ENCODE measurements at regions not wholly inside any gene's neighbourhood (a gene's known extent, or its start where the extent isn't known, plus 50 kb on each side); places are given as distances from the start of the nearest gene placed in this dataset.
"Not testable (repeated sequence)": the region's sequence is repeated elsewhere in the genome, so short reads cannot be mapped to it uniquely, and the experiment has no call there.

DNA sequence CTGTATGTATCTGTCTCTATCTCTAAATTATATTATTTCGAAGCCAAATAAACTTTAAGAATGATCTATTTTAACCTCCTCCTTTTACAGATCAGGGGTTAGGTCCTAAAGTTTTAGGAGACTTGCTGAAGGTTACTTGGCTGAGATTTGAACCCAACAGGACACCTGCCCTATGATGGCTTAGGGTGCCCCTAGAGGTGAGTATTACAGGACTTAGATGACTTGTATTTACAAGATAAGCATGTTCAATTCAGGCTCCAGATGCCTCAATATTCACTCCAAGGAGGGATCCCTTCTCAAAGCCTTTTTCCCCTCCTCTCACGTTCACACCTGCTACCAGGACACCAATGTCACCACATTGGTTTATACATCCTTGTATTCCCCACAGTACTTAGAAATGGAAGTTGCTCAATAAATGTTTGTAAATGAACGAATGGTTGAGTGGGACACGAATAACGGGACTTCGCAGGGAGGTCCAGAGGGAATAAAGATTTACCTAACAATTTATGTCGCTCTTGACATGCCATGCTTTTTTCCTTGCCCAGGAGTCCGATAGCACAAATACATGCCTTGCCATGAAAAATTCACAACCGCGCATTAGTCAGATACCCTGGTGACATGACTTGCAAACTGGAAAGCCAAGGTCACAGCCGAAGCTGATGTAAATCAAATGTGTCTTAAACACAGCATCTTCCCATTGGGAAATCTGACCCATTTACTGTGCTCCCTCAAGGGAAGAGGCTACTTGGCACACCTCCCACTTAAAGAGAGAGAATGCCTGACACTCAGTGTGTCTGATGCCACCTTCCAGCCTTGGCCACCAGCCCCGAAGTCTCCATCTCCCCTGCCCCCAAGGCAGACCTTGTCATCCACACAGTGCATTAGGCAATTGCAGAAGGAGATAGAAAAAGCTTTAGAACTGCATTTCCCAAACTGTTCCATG lies 872.2 kb upstream of the AUTS2 start:
- in situ Hi-C loops (cut with HindIII; ENCODE audit: low pct_unique_long_range_greater_than_20kb, low sequenced_read_pairs), result no loop called here
- DNase-seq (ENCODE audit: low read depth, low spot score), result no peak

DNA sequence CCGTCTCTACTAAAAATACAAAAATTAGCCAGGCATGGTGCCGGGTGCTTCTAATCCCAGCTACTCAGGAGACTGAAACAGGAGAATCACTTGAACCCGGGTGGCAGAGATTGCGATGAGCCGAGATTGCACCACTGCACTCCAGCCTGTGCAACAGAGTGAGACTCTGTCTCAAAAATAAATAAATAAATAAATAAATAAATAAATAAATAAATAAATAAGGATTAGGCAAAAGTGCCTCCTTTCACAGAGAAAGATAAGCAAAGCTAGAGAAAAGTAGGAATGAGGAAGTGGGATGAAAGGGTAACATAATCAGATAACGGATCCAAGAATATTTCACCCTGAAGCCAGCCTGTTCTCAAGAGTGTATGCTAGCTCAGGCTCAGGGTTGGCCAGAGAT lies 869.6 kb upstream of the AUTS2 start:
- DNase-seq (ENCODE audit: low read depth, low spot score); in situ Hi-C loops (cut with HindIII; ENCODE audit: low pct_unique_long_range_greater_than_20kb, low sequenced_read_pairs): not testable (repeated sequence)

DNA sequence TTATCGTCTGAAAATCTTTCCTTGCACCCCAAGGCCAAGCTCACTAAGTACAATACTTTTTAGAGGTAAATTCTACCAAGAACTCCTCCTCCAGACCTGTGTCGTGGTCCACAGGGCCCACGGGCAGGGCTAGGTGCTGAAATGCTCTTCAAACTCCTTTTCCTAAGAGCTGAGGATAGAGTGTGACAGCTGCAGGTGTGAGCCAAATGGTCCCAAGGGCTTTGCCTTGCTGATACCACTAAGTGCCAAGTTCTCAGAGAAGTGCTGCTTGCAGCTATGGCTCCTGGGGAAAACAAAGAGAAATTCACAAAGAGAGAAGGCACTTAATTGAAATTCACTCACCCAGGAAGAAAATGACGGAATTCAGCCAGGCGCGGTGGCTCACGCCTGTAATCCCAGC lies 868.9 kb upstream of the AUTS2 start:
- in situ Hi-C loops (cut with HindIII; ENCODE audit: low pct_unique_long_range_greater_than_20kb, low sequenced_read_pairs), result no loop called here
- DNase-seq (ENCODE audit: low read depth, low spot score), result no peak

- no peak for DNase-seq (ENCODE audit: low read depth, low spot score)
- in situ Hi-C loops (cut with HindIII; ENCODE audit: low pct_unique_long_range_greater_than_20kb, low sequenced_read_pairs), result no loop called here
These were observed 868.1 kb upstream of the AUTS2 start for GRCh38 chr7:68730194-68730593.

GRCh38 chr7:68730964-68731363 lies 867.3 kb upstream of the AUTS2 start:
- in situ Hi-C loops (cut with HindIII; ENCODE audit: low pct_unique_long_range_greater_than_20kb, low sequenced_read_pairs), result no loop called here
- DNase-seq (ENCODE audit: low read depth, low spot score), result no peak

DNA sequence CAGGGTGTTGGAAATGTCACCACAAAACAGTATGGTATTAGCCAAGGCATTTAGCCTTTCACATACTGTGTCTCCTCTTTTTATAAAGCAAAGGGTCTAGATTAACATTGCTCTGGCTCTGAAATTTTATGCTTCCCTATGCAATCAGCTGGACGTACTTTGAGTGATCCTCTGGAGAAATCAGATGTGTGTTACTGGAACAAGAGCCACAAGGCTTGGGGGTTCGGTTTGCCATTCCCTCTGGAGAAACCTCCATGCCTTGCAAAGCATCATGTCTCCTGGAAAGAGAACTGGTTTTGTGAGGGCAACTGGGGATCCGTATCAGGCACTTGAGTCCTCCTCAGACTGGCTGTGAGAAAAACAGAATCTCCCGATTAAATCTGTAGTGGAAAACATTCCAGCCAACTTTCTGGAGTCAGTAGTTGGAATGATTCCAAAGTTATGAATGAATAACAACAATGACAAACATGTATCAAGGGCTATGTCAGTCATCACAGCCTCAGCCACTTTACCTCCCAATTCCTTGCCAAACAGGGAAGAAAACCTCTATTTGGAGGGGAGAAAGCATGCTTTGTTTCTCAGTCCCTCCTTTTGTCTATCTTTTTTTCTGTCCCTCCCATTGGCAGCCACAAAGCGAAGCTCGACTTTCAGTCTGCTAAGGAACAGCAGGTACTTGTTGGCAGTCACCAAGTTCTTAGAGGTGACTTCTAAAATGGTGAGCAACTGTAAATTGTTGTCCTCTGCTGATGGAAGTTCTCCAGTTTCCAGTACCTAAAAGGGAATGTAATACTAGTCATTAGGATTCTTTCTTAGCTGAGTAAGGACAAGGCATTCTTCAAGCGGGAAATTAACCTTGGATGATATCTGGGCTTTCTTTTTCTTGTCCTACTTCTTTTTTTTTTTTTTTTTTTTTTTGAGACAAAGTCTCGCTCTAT lies 864.8 kb upstream of the AUTS2 start:
- DNase-seq (ENCODE audit: low read depth, low spot score), result no peak
- in situ Hi-C loops (cut with HindIII; ENCODE audit: low pct_unique_long_range_greater_than_20kb, low sequenced_read_pairs), result no loop called here

- DNase-seq (ENCODE audit: low read depth, low spot score), result no peak
- in situ Hi-C loops (cut with HindIII; ENCODE audit: low pct_unique_long_range_greater_than_20kb, low sequenced_read_pairs), result no loop called here
These were observed 863.8 kb upstream of the AUTS2 start for GRCh38 chr7:68734431-68734830.

DNA sequence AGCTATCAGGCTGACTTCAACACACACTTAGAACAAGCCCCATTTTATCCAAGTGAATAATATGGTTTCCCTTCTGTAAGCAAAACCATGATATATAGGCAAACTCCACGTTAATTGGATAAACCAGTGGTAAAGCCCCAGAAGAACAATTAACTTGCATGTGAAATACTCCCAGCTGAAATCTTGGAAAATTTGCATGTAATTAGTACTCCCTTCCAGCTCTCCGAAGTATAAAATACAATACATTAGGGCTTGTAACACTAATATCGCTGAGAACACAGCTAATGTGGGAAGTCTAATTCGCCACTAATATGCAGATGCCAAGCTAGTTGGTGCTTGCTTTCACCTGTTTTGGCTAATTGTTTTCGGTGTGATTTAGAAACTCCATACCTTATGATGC lies 859.0 kb upstream of the AUTS2 start:
- no peak for DNase-seq (ENCODE audit: low read depth, low spot score)
- in situ Hi-C loops (cut with HindIII; ENCODE audit: low pct_unique_long_range_greater_than_20kb, low sequenced_read_pairs), result no loop called here

- in situ Hi-C loops (cut with HindIII; ENCODE audit: low pct_unique_long_range_greater_than_20kb, low sequenced_read_pairs), result no loop called here
- DNase-seq (ENCODE audit: low read depth, low spot score), result no peak
These were observed 854.2 kb upstream of the AUTS2 start for GRCh38 chr7:68744036-68744435.

DNA sequence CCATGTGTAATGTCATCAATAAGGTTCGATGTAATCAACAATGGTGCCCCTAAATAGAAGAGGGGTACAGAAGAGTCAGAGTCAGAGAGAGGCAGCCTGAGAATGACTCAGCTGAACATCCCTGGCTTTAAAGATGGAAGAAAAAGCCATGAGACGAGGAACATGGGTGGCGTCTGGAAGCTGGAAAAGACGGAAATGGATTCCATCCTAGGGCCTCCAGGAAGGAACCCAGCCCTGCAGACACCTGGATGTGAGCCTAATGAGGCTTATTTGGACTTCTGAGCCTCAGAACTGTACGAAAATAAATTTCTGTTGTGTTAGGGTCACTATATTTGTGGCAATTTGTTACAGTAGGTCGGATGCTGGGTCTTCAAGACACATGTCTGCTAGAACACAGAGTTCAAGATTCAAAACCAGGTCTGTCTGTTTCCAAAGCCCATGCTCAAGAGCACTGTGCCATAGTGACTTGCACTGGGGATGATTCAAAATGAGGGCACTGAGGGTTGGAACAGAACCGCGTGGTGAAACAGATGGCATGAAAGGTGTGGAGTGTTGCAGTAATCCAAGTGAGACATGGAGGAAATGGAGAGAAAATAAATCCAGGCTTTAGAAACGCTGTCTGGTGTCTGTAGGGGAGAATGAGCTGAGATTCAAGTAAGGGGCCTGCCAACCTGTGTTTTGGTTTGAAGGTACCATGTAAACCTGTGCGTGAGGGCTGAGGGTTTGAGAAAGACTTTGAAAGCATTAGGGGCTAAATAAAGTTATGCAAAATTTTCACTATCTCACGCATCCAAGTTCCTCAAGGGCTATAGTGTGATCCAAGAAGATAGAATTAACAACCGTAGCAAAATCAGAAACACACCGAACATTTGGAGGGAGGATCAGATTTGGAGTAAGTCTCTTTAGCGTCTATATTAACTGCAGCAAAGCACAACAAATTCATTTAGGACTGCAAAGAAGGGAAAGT lies 849.1 kb upstream of the AUTS2 start:
- in situ Hi-C loops (cut with HindIII; ENCODE audit: low pct_unique_long_range_greater_than_20kb, low sequenced_read_pairs), result no loop called here

DNA sequence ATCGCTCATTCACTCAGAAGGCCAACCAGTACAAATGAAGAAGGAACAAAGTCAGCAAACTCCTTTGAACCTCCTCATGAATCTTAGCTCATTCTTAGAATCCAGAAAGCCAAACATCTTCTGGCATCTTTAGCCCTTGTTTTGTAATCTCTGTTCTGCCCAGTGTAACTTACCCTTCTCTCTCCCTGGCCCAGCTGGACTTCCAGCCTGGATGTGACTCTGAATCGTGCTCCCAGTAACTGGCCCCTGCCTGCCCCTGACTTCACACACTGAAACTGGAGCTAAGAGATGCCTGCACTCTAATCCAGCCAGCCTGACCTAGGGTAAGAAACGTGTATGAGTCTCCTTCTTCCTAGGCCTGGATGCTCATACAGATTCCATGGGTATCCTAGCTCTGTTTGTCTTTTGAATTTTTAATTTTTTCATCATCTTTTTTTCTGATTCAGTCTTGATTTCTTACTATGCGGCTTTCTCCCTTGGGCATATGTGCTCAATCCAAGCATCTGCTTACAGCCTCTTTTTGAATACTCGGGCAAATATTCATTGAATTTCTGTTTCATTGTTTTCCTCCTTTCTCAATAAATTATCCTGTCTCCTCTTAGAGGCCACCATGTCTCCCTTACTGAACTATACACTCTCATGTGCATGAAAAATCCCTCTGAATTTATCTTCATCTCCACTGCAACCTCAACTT lies 845.6 kb upstream of the AUTS2 start:
- no peak for DNase-seq (ENCODE audit: low read depth, low spot score)
- in situ Hi-C loops (cut with HindIII; ENCODE audit: low pct_unique_long_range_greater_than_20kb, low sequenced_read_pairs), result no loop called here

More for the DNA sequence above, 849.1 kb upstream of the AUTS2 start:
- no peak for DNase-seq (ENCODE audit: low read depth, low spot score)

DNA sequence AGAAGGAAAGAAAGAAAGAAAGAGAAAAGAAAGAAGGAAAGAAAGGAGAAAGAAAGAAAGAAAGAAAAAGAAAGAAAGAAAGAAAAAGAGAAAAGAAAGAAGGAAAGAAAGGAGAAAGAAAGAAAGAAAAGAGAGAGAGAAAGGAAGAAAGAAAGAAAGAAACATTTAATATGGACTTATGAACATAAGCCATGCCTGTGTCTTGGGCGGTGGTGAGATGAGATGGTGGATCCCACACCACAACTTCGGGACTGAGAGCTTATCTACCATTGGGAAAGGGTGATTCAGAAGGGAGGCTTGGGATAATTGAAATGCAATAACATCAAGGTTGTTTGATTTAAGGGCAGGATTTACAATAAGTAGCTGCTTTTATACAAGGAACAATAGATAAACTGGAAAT lies 843.9 kb upstream of the AUTS2 start:
- in situ Hi-C loops (cut with HindIII; ENCODE audit: low pct_unique_long_range_greater_than_20kb, low sequenced_read_pairs), result no loop called here
- DNase-seq (ENCODE audit: low read depth, low spot score), result no peak

DNA sequence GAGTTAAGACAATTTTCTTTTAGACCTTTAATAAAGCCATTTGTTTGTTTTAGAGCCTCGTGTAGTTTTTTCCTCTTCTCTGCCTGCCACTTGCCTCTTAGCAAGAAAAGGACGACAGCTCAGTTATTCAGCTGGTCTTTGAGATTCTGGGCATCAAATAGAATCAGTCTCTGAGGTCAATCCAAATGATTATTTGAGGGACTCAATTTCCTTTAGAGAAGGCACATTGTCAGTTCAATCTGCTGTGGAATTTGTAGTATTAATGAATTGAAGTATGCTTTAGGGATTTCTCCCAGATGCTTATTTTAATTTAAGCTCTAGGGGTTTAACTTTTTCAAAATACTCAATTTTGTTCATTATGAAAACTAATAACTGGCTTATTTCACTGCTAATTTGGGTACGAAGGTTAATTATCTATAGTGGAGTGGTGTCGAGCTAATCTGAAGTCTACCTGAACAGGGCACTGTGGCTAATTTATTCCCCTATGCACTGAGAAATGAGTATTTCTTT lies 841.2 kb upstream of the AUTS2 start:
- in situ Hi-C loops (cut with HindIII; ENCODE audit: low pct_unique_long_range_greater_than_20kb, low sequenced_read_pairs), result no loop called here
- DNase-seq (ENCODE audit: low read depth, low spot score), result no peak

GRCh38 chr7:68760556-68760955 lies 837.7 kb upstream of the AUTS2 start:
- in situ Hi-C loops (cut with HindIII; ENCODE audit: low pct_unique_long_range_greater_than_20kb, low sequenced_read_pairs), result no loop called here
- no peak for DNase-seq (ENCODE audit: low read depth, low spot score)

GRCh38 chr7:68767462-68767861 lies 830.8 kb upstream of the AUTS2 start:
- DNase-seq (ENCODE audit: low read depth, low spot score), result no peak
- in situ Hi-C loops (cut with HindIII; ENCODE audit: low pct_unique_long_range_greater_than_20kb, low sequenced_read_pairs), result no loop called here

- no peak for DNase-seq (ENCODE audit: low read depth, low spot score)
- in situ Hi-C loops (cut with HindIII; ENCODE audit: low pct_unique_long_range_greater_than_20kb, low sequenced_read_pairs), result no loop called here
These were observed 827.6 kb upstream of the AUTS2 start for GRCh38 chr7:68770649-68771048.

- DNase-seq (ENCODE audit: low read depth, low spot score), result no peak
- in situ Hi-C loops (cut with HindIII; ENCODE audit: low pct_unique_long_range_greater_than_20kb, low sequenced_read_pairs), result no loop called here
These were observed 821.9 kb upstream of the AUTS2 start for GRCh38 chr7:68776326-68776725.
